Panc1 (cell line): ENCODE measurements at regions not wholly inside any gene's neighbourhood (a gene's known extent, or its start where the extent isn't known, plus 50 kb on each side); places are given as distances from the start of the nearest gene placed in this dataset.
"Not testable (repeated sequence)": the region's sequence is repeated elsewhere in the genome, so short reads cannot be mapped to it uniquely, and the experiment has no call there.

ENCODE experiments used
- ATAC-seq: fragments of 200-7000 bp; cut with Tn5 transposase; 2 replicates; pipeline ENCODE4 v1.9.1; 2020; ENCODE audit warnings: mild to moderate bottlenecking, moderate library complexity
- BruUV-seq: library from RNA; stranded (reverse); fragments of 400-500 nt; replicated peaks from 2 replicates; lab custom pipeline; 2021; lab: Mats Ljungman, UMichigan
- CTCF ChIA-PET: fragments of 300-600 bp; sonication (Branson Sonifier 250); formaldehyde crosslinking; loops from one replicate; lab custom pipeline; 2022; ENCODE audit warnings: antibody characterized with exemption; lab: Charles Lee
- POLR2A ChIA-PET: fragments of 300-600 bp; sonication (Branson Sonifier 250); formaldehyde crosslinking; loops from one replicate; lab custom pipeline; 2022; ENCODE audit warnings: antibody characterized with exemption; lab: Charles Lee
- DNase-seq: peaks from one replicate; pipeline ENCODE4 v3.0.0-alpha.2; 2010; ENCODE audit warnings: low read depth, low spot score
- H3K27ac ChIP-seq: 2 replicates; pipeline ENCODE4 v1.5.1; 2011; ENCODE audit warnings: mild to moderate bottlenecking, low read length, inconsistent platforms
- H3K27me3 ChIP-seq: fragments of 200-500 bp; sonication (Bioruptor generic); 2 replicates; pipeline ENCODE4 v1.6.0; 2014; ENCODE audit warnings: low read length, inconsistent platforms; ENCODE audit not compliant: control insufficient read depth, insufficient read depth
- H3K36me3 ChIP-seq: fragments of 200-500 bp; sonication (Bioruptor generic); 2 replicates; pipeline ENCODE4 v1.5.1; 2014; ENCODE audit warnings: inconsistent platforms, mild to moderate bottlenecking, low read length, moderate library complexity; ENCODE audit not compliant: control insufficient read depth, insufficient read depth
- H3K4me1 ChIP-seq: 2 replicates; pipeline ENCODE4 v1.5.1; 2011; ENCODE audit warnings: inconsistent platforms, mild to moderate bottlenecking, low read length, moderate library complexity; ENCODE audit not compliant: control insufficient read depth, insufficient read depth
- H3K4me3 ChIP-seq, 2 experiments: 2 replicates each; pipeline ENCODE4 v1.5.1; 2011 to 2012; ENCODE audit warnings: low read depth in 2 of 2, low read length in 2 of 2, mild to moderate bottlenecking in 2 of 2, inconsistent platforms in 1 of 2, moderate library complexity in 1 of 2
- H3K9me3 ChIP-seq: fragments of 200-500 bp; sonication (Bioruptor generic); 2 replicates; pipeline ENCODE4 v1.5.1; 2014; ENCODE audit warnings: low read depth, mild to moderate bottlenecking, inconsistent platforms, low read length, moderate library complexity; ENCODE audit not compliant: control insufficient read depth, insufficient read depth
- CTCF ChIP-seq: fragments of 450-650 bp; IDR thresholded peaks from 2 replicates; pipeline ENCODE4 v1.5.1; 2017; ENCODE audit warnings: mild to moderate bottlenecking
- POLR2AphosphoS5 ChIP-seq: IDR thresholded peaks from 2 replicates; pipeline ENCODE4 v1.6.1; 2012; ENCODE audit warnings: mild to moderate bottlenecking, low read depth, low read length, moderate library complexity
- REST ChIP-seq, 2 experiments: IDR thresholded peaks; 2 replicates each; pipeline ENCODE4 v1.6.1; 2011 to 2012; ENCODE audit warnings: low read depth in 2 of 2, control low read depth in 1 of 2, low read length in 1 of 2, mild to moderate bottlenecking in 1 of 2, moderate library complexity in 1 of 2; ENCODE audit not compliant: insufficient read depth in 1 of 2
- SIN3A ChIP-seq: IDR thresholded peaks from 2 replicates; pipeline ENCODE4 v1.6.1; 2012; ENCODE audit warnings: low read depth, mild to moderate bottlenecking, low read length, moderate library complexity, borderline replicate concordance; ENCODE audit not compliant: insufficient read depth
- TCF7L2 ChIP-seq: IDR thresholded peaks from 2 replicates; pipeline ENCODE4 v1.6.1; 2011; ENCODE audit warnings: mild to moderate bottlenecking, low read depth, low read length, inconsistent platforms
- in situ Hi-C: cut with HindIII; loops from 2 replicates; pipeline ENCODE4 v1.10.0; 2016; ENCODE audit warnings: low sequenced_read_pairs, low pct_unique_long_range_greater_than_20kb
- intact Hi-C: fragments of 100-400 bp; cut with micrococcal nuclease; formaldehyde crosslinking; loops from one replicate; pipeline ENCODE4 v1.10.0; 2022; ENCODE audit not compliant: unreplicated experiment

- intact Hi-C loops (no loop called here), in situ Hi-C loops (no loop called here)
- Histone ChIP-seq H3K9me3 (no peaks in the 10 kb centered on the region; the same call in 1 of the 2 replicates), H3K4me3 (no peak overlapping the region), H3K27me3 (no peaks in the 10 kb centered on the region), H3K27ac (peak overlapping the region; percentile 3; the same call in 1 of the 2 replicates), H3K36me3 (no peaks in the 10 kb centered on the region), H3K4me1 (no peaks in the 10 kb centered on the region)
- CTCF ChIA-PET: no interaction called here
- no peak for ATAC-seq
- no peak for DNase-seq
- no TSS peak for BruUV-seq
- POLR2A ChIA-PET: no interaction called here
- TF ChIP-seq TCF7L2 (no peak), CTCF (peak; percentile 27), REST (IDR thresholded peaks at IDR 0.05; ENCODE audit: insufficient read depth in 1 of 2, low read depth in 2 of 2, low read length in 1 of 2) (no peak), POLR2AphosphoS5 (no peak), SIN3A (no peak)
These were observed 54.6 kb downstream of the DKK1 start for GRCh38 chr10:52368725-52369124.

GRCh38 chr10:52374207-52374606, 60.1 kb downstream of the DKK1 start:
- in situ Hi-C loops, intact Hi-C loops, DNase-seq, BruUV-seq, ATAC-seq, H3K27ac ChIP-seq, H3K4me1 ChIP-seq, H3K27me3 ChIP-seq, CTCF ChIA-PET, H3K4me3 ChIP-seq, H3K36me3 ChIP-seq, POLR2A ChIA-PET: not testable (repeated sequence)
- H3K9me3 ChIP-seq: peaks cover 20% of the 10 kb centered on the region; the same call in 1 of the 2 replicates

GRCh38 chr10:52376694-52377354, 62.7 kb downstream of the DKK1 start:
- TF ChIP-seq POLR2AphosphoS5 (no peak), TCF7L2 (0 out of 2 replicates have a peak, but pooled peaks have one; percentile 33), REST (IDR thresholded peaks at IDR 0.05; ENCODE audit: insufficient read depth in 1 of 2, low read depth in 2 of 2, low read length in 1 of 2) (no peak)
- BruUV-seq: no TSS peak
- peaks cover 12% of the 10 kb centered on the region for H3K4me1 ChIP-seq
- no peak overlapping the region for H3K4me3 ChIP-seq
- CTCF ChIA-PET: no interaction called here
- H3K36me3 ChIP-seq: no peaks in the 10 kb centered on the region
- intact Hi-C loops (no loop called here), in situ Hi-C loops (no loop called here)
- peak overlapping the region; percentile 60; the same call in 1 of the 2 replicates for H3K27ac ChIP-seq
- no peaks in the 10 kb centered on the region for H3K27me3 ChIP-seq
- POLR2A ChIA-PET: no interaction called here
- peaks cover 20% of the 10 kb centered on the region; the same call in 1 of the 2 replicates for H3K9me3 ChIP-seq
- ATAC-seq (no peak), DNase-seq (no peak)
